ENCODE measurements at regions not wholly inside any gene's neighbourhood (a gene's known extent, or its start where the extent isn't known, plus 50 kb on each side); places are given as distances from the start of the nearest gene placed in this dataset.
A peak's percentile ranks its signal among the peaks of the same experiment; 100 is the strongest.

DNA sequence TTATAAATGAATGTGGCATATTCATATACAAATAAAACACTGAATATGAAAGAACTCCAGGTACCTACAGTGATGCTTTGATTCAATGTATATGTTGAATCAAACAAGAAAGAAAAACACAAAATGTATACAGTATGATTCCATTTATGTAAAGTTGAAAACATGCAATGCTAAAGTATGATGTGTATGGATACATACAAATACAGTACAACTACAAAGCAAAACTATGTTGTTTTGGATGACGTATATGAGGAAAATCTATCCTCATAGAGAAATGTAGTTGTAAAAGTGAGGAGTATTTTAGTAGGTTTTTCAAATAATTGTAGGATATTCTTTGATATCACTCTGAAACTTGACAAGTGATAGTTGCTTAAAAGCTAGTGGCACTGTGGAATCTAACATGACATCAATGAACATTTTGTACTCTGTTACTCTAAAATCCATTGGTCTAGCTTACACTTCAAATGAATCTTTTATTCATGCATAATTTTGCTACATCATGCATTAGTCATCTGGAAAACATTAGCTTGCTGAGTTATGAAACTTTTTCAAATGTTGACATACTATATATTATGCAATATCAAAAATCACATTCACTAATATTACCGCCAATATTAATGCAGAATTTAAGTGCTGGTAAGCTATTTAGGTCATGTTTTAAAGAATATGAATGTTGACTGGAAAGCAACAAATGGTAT is 278.1 kb upstream of the CHRNA7 start:
- no peak for TF ChIP-seq CTCF (IDR thresholded peaks at IDR 0.05; ENCODE audit: poor library complexity, severe bottlenecking)
- DNase-seq (ENCODE audit: low spot score) (no peak), ATAC-seq (ENCODE audit: low read depth) (peak; percentile 86)
- no peak overlapping the region for H3K4me3 ChIP-seq (ENCODE audit: severe bottlenecking)
- peaks cover under 1% of the 10 kb centered on the region for H3K27me3 ChIP-seq (ENCODE audit: insufficient read depth, poor library complexity, severe bottlenecking)
- peak overlapping the region; percentile 21 for H3K27ac ChIP-seq (ENCODE audit: poor library complexity, severe bottlenecking)
- no peaks in the 10 kb centered on the region for H3K9me3 ChIP-seq (ENCODE audit: severe bottlenecking)
- peaks cover 13% of the 10 kb centered on the region for H3K4me1 ChIP-seq (ENCODE audit: insufficient read depth, poor library complexity, severe bottlenecking)
- no peaks in the 10 kb centered on the region for H3K36me3 ChIP-seq (ENCODE audit: low read depth)

- no peak for TF ChIP-seq CTCF (IDR thresholded peaks at IDR 0.05; ENCODE audit: poor library complexity, severe bottlenecking)
- DNase-seq (ENCODE audit: low spot score): no peak
- H3K36me3 ChIP-seq (ENCODE audit: low read depth): no peaks in the 10 kb centered on the region
Observed at GRCh38 chr15:31752905-31753304, 277.4 kb upstream of the CHRNA7 start.

GRCh38 chr15:31758126-31758525 is 272.2 kb upstream of the CHRNA7 start:
- Histone ChIP-seq H3K4me3 (ENCODE audit: severe bottlenecking) (no peak overlapping the region), H3K27ac (ENCODE audit: poor library complexity, severe bottlenecking) (no peak overlapping the region), H3K4me1 (ENCODE audit: insufficient read depth, poor library complexity, severe bottlenecking) (peaks cover under 1% of the 10 kb centered on the region), H3K36me3 (ENCODE audit: low read depth) (no peaks in the 10 kb centered on the region), H3K9me3 (ENCODE audit: severe bottlenecking) (no peaks in the 10 kb centered on the region), H3K27me3 (ENCODE audit: insufficient read depth, poor library complexity, severe bottlenecking) (peaks cover 13% of the 10 kb centered on the region)
- ATAC-seq (ENCODE audit: low read depth) (peak; percentile 84), DNase-seq (ENCODE audit: low spot score) (peak; percentile 86)
- no peak for TF ChIP-seq CTCF (IDR thresholded peaks at IDR 0.05; ENCODE audit: poor library complexity, severe bottlenecking)

More at GRCh38 chr15:31752905-31753304, 277.4 kb upstream of the CHRNA7 start:
- H3K9me3 ChIP-seq (ENCODE audit: severe bottlenecking): no peaks in the 10 kb centered on the region
- ATAC-seq (ENCODE audit: low read depth): peak; percentile 43
- peak overlapping the region; percentile 21 for H3K27ac ChIP-seq (ENCODE audit: poor library complexity, severe bottlenecking)
- peaks cover 13% of the 10 kb centered on the region for H3K4me1 ChIP-seq (ENCODE audit: insufficient read depth, poor library complexity, severe bottlenecking)
- no peaks in the 10 kb centered on the region for H3K27me3 ChIP-seq (ENCODE audit: insufficient read depth, poor library complexity, severe bottlenecking)
- H3K4me3 ChIP-seq (ENCODE audit: severe bottlenecking): no peak overlapping the region

GRCh38 chr15:31768055-31768454 is 262.3 kb upstream of the CHRNA7 start:
- TF ChIP-seq CTCF (IDR thresholded peaks at IDR 0.05; ENCODE audit: poor library complexity, severe bottlenecking): no peak
- no peaks in the 10 kb centered on the region for H3K9me3 ChIP-seq (ENCODE audit: severe bottlenecking)
- no peaks in the 10 kb centered on the region for H3K4me1 ChIP-seq (ENCODE audit: insufficient read depth, poor library complexity, severe bottlenecking)
- H3K27me3 ChIP-seq (ENCODE audit: insufficient read depth, poor library complexity, severe bottlenecking): peaks cover 54% of the 10 kb centered on the region
- ATAC-seq (ENCODE audit: low read depth) (no peak), DNase-seq (ENCODE audit: low spot score) (no peak)
- no peaks in the 10 kb centered on the region for H3K36me3 ChIP-seq (ENCODE audit: low read depth)
- no peak overlapping the region for H3K27ac ChIP-seq (ENCODE audit: poor library complexity, severe bottlenecking)
- H3K4me3 ChIP-seq (ENCODE audit: severe bottlenecking): no peak overlapping the region

DNA sequence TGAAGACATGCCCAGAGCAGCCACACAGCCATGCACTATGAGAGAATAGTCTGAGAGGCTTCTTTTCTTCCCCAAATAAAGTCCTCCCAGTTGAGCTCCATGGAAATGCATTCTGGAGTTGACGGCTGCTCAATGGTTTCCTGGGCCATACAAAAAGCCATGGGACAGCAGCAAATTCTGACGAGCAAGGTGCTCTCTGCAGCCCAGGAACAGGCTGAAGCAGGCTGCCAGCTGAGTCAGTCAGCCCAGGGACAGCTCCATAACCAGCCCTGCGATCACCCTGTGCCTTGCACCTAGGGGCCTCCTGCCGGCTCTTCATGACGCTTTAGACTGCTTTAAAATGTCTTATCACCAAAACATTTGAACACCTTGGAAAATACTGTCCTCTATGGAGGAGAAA is 256.3 kb upstream of the CHRNA7 start:
- no peaks in the 10 kb centered on the region for H3K9me3 ChIP-seq (ENCODE audit: severe bottlenecking)
- H3K36me3 ChIP-seq (ENCODE audit: low read depth): no peaks in the 10 kb centered on the region
- no peak overlapping the region for H3K4me3 ChIP-seq (ENCODE audit: severe bottlenecking)
- H3K27me3 ChIP-seq (ENCODE audit: insufficient read depth, poor library complexity, severe bottlenecking): peaks cover 25% of the 10 kb centered on the region
- DNase-seq (ENCODE audit: low spot score) (no peak), ATAC-seq (ENCODE audit: low read depth) (peak; percentile 64; the same call in 2 of the 3 replicates)
- no peaks in the 10 kb centered on the region for H3K4me1 ChIP-seq (ENCODE audit: insufficient read depth, poor library complexity, severe bottlenecking)
- no peak overlapping the region for H3K27ac ChIP-seq (ENCODE audit: poor library complexity, severe bottlenecking)
- no peak for TF ChIP-seq CTCF (IDR thresholded peaks at IDR 0.05; ENCODE audit: poor library complexity, severe bottlenecking)
